Brain microvascular endothelial cell (primary cell): ENCODE measurements at regions not wholly inside any gene's neighbourhood (a gene's known extent, or its start where the extent isn't known, plus 50 kb on each side); places are given as distances from the start of the nearest gene placed in this dataset.
A peak's percentile ranks its signal among the peaks of the same experiment; 100 is the strongest.

Source experiments
- DNase-seq: peaks from one replicate; pipeline ENCODE4 v3.0.0-alpha.2; 2020
- H3K27ac ChIP-seq: fragments of 250-450 bp; sonication (Bioruptor Pico); 2 replicates; pipeline ENCODE4 v1.5.1; 2020; ENCODE audit warnings: mild to moderate bottlenecking, moderate library complexity
- H3K27me3 ChIP-seq: fragments of 250-450 bp; sonication (Bioruptor Pico); replicated peaks from 2 replicates; pipeline ENCODE4 v1.5.1; 2020; ENCODE audit warnings: mild to moderate bottlenecking
- H3K36me3 ChIP-seq: fragments of 250-450 bp; sonication (Bioruptor Pico); replicated peaks from 2 replicates; pipeline ENCODE4 v1.5.1; 2020; ENCODE audit warnings: mild to moderate bottlenecking
- H3K4me3 ChIP-seq: 2 replicates; pipeline ENCODE4 v1.5.1; 2011; ENCODE audit warnings: low read depth, mild to moderate bottlenecking, control low read depth, low read length, moderate library complexity
- CTCF ChIP-seq: IDR thresholded peaks from 2 replicates; pipeline ENCODE4 v1.5.1; 2011; ENCODE audit warnings: low read depth, mild to moderate bottlenecking, moderate library complexity, low read length, control low read depth, inconsistent platforms; ENCODE audit errors: missing control alignments
- in situ Hi-C: cut with HindIII; loops from 2 replicates; pipeline ENCODE4 v1.10.0; 2017; ENCODE audit warnings: low sequenced_read_pairs, low pct_ligation_motif_present

GRCh38 chr13:40159736-40160135 is 504.3 kb downstream of the COG6 start:
- no peak for TF ChIP-seq CTCF
- no peak overlapping the region for H3K27ac ChIP-seq
- DNase-seq, result no peak
- no peaks in the 10 kb centered on the region for H3K36me3 ChIP-seq
- no peak overlapping the region for H3K4me3 ChIP-seq
- H3K27me3 ChIP-seq, result no peaks in the 10 kb centered on the region
- in situ Hi-C loops, result no loop called here

- DNase-seq, result peak; percentile 54
- no peak overlapping the region for H3K4me3 ChIP-seq
- TF ChIP-seq CTCF, result no peak
- H3K27ac ChIP-seq, result no peak overlapping the region
- H3K36me3 ChIP-seq, result no peaks in the 10 kb centered on the region
- in situ Hi-C loops, result no loop called here
- no peaks in the 10 kb centered on the region for H3K27me3 ChIP-seq
Measured at GRCh38 chr13:40160618-40161350, 505.3 kb downstream of the COG6 start.

GRCh38 chr13:40161351-40161810 is 505.1 kb downstream of the FOXO1 start:
- no peaks in the 10 kb centered on the region for H3K27me3 ChIP-seq
- in situ Hi-C loops, result no loop called here
- no peak overlapping the region for H3K4me3 ChIP-seq
- no peak for DNase-seq
- TF ChIP-seq CTCF, result no peak
- no peaks in the 10 kb centered on the region for H3K36me3 ChIP-seq
- H3K27ac ChIP-seq, result no peak overlapping the region

- DNase-seq, result no peak
- TF ChIP-seq CTCF, result no peak
- in situ Hi-C loops, result no loop called here
- H3K36me3 ChIP-seq, result no peaks in the 10 kb centered on the region
- no peaks in the 10 kb centered on the region for H3K27me3 ChIP-seq
- H3K27ac ChIP-seq, result no peak overlapping the region
- no peak overlapping the region for H3K4me3 ChIP-seq
Measured at GRCh38 chr13:40161931-40162330, 504.5 kb downstream of the FOXO1 start.

GRCh38 chr13:40163066-40164000 is 503.1 kb downstream of the FOXO1 start:
- Histone ChIP-seq H3K27ac (no peak overlapping the region), H3K4me3 (no peak overlapping the region), H3K27me3 (no peaks in the 10 kb centered on the region), H3K36me3 (no peaks in the 10 kb centered on the region)
- DNase-seq, result no peak
- in situ Hi-C loops, result no loop called here
- no peak for TF ChIP-seq CTCF
